Tibial nerve (tissue), 4 donors: ENCODE measurements at regions not wholly inside any gene's neighbourhood (a gene's known extent, or its start where the extent isn't known, plus 50 kb on each side); places are given as distances from the start of the nearest gene placed in this dataset.
"Not testable (repeated sequence)": the region's sequence is repeated elsewhere in the genome, so short reads cannot be mapped to it uniquely, and the experiment has no call there.

Experiments
- DNase-seq, 2 donors: peaks; one replicate each; pipeline ENCODE4 v3.0.0-alpha.2; 2019; ENCODE audit warnings: low spot score in 2 of 2
- H3K27ac ChIP-seq, 4 donors: fragments of 200-600 bp; sonication (generic) in 3 of 4; one replicate each; pipeline ENCODE4 v1.5.1; 2017 to 2019; ENCODE audit warnings: mild to moderate bottlenecking in 1 of 4
- H3K27me3 ChIP-seq, 2 donors: fragments of 200-600 bp; sonication (generic) in 1 of 2; one replicate each; pipeline versions ENCODE4 v1.5.1 to v1.6.0; 2017 to 2019
- H3K36me3 ChIP-seq, 3 donors: fragments of 200-600 bp; sonication (generic); one replicate each; pipeline ENCODE4 v1.5.1; 2018 to 2019
- H3K4me1 ChIP-seq, 4 donors: fragments of 200-600 bp; sonication (generic) in 3 of 4; one replicate each; pipeline ENCODE4 v1.5.1; 2017 to 2019
- H3K4me3 ChIP-seq, 4 donors: fragments of 200-600 bp; sonication (generic) in 3 of 4; one replicate each; pipeline ENCODE4 v1.5.1; 2017 to 2019; ENCODE audit warnings: mild to moderate bottlenecking in 1 of 4, moderate library complexity in 1 of 4
- H3K9me3 ChIP-seq, 4 donors: fragments of 200-600 bp; sonication (generic) in 3 of 4; one replicate each; pipeline ENCODE4 v1.5.1; 2017 to 2019
- CTCF ChIP-seq, 5 experiments: fragments of 200-600 bp in 3 of 5; fragments of 450-650 bp in 2 of 5; sonication (generic) in 3 of 5; IDR thresholded peaks; one replicate each; pipeline ENCODE4 v1.5.1; 2016 to 2019; ENCODE audit warnings: antibody characterized with exemption in 5 of 5, mild to moderate bottlenecking in 3 of 5, moderate library complexity in 2 of 5
- EP300 ChIP-seq, 2 donors: sonication (generic); formaldehyde crosslinking; IDR thresholded peaks; one replicate each; pipeline ENCODE4 v1.6.1; 2017; ENCODE audit warnings: antibody characterized with exemption in 2 of 2, mild to moderate bottlenecking in 1 of 2
- POLR2A ChIP-seq, 2 donors: fragments of 450-650 bp; IDR thresholded peaks; one replicate each; pipeline ENCODE4 v1.6.1; 2017; ENCODE audit warnings: antibody characterized with exemption in 2 of 2, mild to moderate bottlenecking in 2 of 2, moderate library complexity in 2 of 2
- WGBS, 2 donors: methylation state at CpG; one replicate each; pipeline ENCODE4 v1.1.5; 2018; 5-methylcytosine and 5-hydroxymethylcytosine counted together

- Histone ChIP-seq H3K27ac (no peak overlapping the region), H3K36me3 (no peaks in the 10 kb centered on the region), H3K9me3 (no peaks in the 10 kb centered on the region), H3K27me3 (no peaks in the 10 kb centered on the region), H3K4me3 (no peak overlapping the region), H3K4me1 (no peaks in the 10 kb centered on the region)
- WGBS, 2 donors = 69 to 75% methylated on average over 2 of the region's 2 CpGs
- no peak for TF ChIP-seq CTCF (IDR thresholded peaks at IDR 0.05)
- TF ChIP-seq POLR2A (IDR thresholded peaks at IDR 0.05) = no peak
- TF ChIP-seq EP300 (IDR thresholded peaks at IDR 0.05) = no peak
- DNase-seq = no peak
These were observed 1098.7 kb upstream of the FANCL start for GRCh38 chr2:59339837-59340207.

- WGBS, 2 donors = 66 to 67% methylated on average over 8 of the region's 8 CpGs
- no peak overlapping the region for H3K27ac ChIP-seq
- no peak for TF ChIP-seq CTCF (IDR thresholded peaks at IDR 0.05)
- TF ChIP-seq EP300 (IDR thresholded peaks at IDR 0.05) = no peak
- TF ChIP-seq POLR2A (IDR thresholded peaks at IDR 0.05) = no peak
- no peaks in the 10 kb centered on the region for H3K4me1 ChIP-seq
- H3K36me3 ChIP-seq = no peaks in the 10 kb centered on the region
- no peak for DNase-seq
- H3K9me3 ChIP-seq = no peaks in the 10 kb centered on the region
- H3K4me3 ChIP-seq = no peak overlapping the region
- no peaks in the 10 kb centered on the region for H3K27me3 ChIP-seq
These were observed 1098.2 kb upstream of the FANCL start for GRCh38 chr2:59339121-59339836.

GRCh38 chr2:59333007-59333406 is 1091.9 kb upstream of the FANCL start:
- Histone ChIP-seq H3K4me1 (no peaks in the 10 kb centered on the region), H3K9me3 (no peaks in the 10 kb centered on the region), H3K27me3 (no peaks in the 10 kb centered on the region), H3K36me3 (no peaks in the 10 kb centered on the region), H3K27ac (no peak overlapping the region), H3K4me3 (no peak overlapping the region)
- WGBS, 2 donors = 57 to 72% methylated on average over 4 of the region's 4 CpGs
- no peak for DNase-seq
- no peak for TF ChIP-seq CTCF (IDR thresholded peaks at IDR 0.05)
- TF ChIP-seq EP300 (IDR thresholded peaks at IDR 0.05) = no peak
- no peak for TF ChIP-seq POLR2A (IDR thresholded peaks at IDR 0.05)

GRCh38 chr2:59326581-59327365 is 1085.6 kb upstream of the FANCL start:
- not testable (repeated sequence) for H3K9me3 ChIP-seq, H3K27me3 ChIP-seq, H3K36me3 ChIP-seq, H3K4me1 ChIP-seq, H3K27ac ChIP-seq, H3K4me3 ChIP-seq, DNase-seq
- 75 to 82% methylated on average over 14 of the region's 14 CpGs for WGBS, 2 donors

GRCh38 chr2:59322870-59323269 is 1081.7 kb upstream of the FANCL start:
- no peak for DNase-seq
- no peaks in the 10 kb centered on the region for H3K4me1 ChIP-seq
- TF ChIP-seq POLR2A (IDR thresholded peaks at IDR 0.05) = no peak
- no peak for TF ChIP-seq EP300 (IDR thresholded peaks at IDR 0.05)
- TF ChIP-seq CTCF (IDR thresholded peaks at IDR 0.05) = no peak

More at GRCh38 chr2:59322870-59323269, 1081.7 kb upstream of the FANCL start:
- no peaks in the 10 kb centered on the region for H3K36me3 ChIP-seq
- 95 to 97% methylated on average over 2 of the region's 2 CpGs for WGBS, 2 donors
- H3K27ac ChIP-seq = no peak overlapping the region
- no peak overlapping the region for H3K4me3 ChIP-seq
- H3K9me3 ChIP-seq = peaks cover 0 to 7% (median 0%) of the 10 kb centered on the region in 4 donors
- no peaks in the 10 kb centered on the region for H3K27me3 ChIP-seq
